Mesenchymal stem cell (in vitro differentiated cells and primary cell): ENCODE measurements at regions not wholly inside any gene's neighbourhood (a gene's known extent, or its start where the extent isn't known, plus 50 kb on each side); places are given as distances from the start of the nearest gene placed in this dataset.

Experiments used
- DNase-seq: peaks from one replicate; pipeline ENCODE4 v3.0.0-alpha.2; 2013
- H2AFZ ChIP-seq: one replicate; pipeline ENCODE4 v1.6.1; 2013; ENCODE audit warnings: low read depth, mild to moderate bottlenecking, control low read depth, inconsistent platforms, low read length, moderate library complexity
- H2AK5ac ChIP-seq: 2 replicates; pipeline ENCODE4 v1.6.1; 2013; ENCODE audit warnings: low read length, moderate library complexity, mild to moderate bottlenecking, inconsistent platforms; ENCODE audit not compliant: severe bottlenecking
- H2BK120ac ChIP-seq: one replicate; pipeline ENCODE4 v1.6.1; 2013; ENCODE audit warnings: low read depth, mild to moderate bottlenecking, inconsistent platforms, low read length, moderate library complexity
- H2BK12ac ChIP-seq, 2 experiments: one replicate each; pipeline ENCODE4 v1.6.1; 2013; ENCODE audit warnings: inconsistent platforms in 2 of 2, low read length in 2 of 2, mild to moderate bottlenecking in 2 of 2, moderate library complexity in 2 of 2, control low read depth in 1 of 2
- H2BK15ac ChIP-seq: one replicate; pipeline ENCODE4 v1.6.1; 2013; ENCODE audit warnings: mild to moderate bottlenecking, low read depth, inconsistent platforms; ENCODE audit not compliant: poor library complexity, severe bottlenecking
- H2BK5ac ChIP-seq: 2 replicates; pipeline ENCODE4 v1.6.1; 2013; ENCODE audit warnings: low read depth, mild to moderate bottlenecking, low read length, control low read depth, inconsistent platforms; ENCODE audit not compliant: poor library complexity, severe bottlenecking
- H3K14ac ChIP-seq, 2 experiments: one replicate each; pipeline ENCODE4 v1.6.1; 2013; ENCODE audit warnings: inconsistent platforms in 2 of 2, low read length in 2 of 2, control low read depth in 1 of 2, mild to moderate bottlenecking in 1 of 2, moderate library complexity in 1 of 2
- H3K18ac ChIP-seq, 2 experiments: one replicate each; pipeline ENCODE4 v1.6.1; 2013; ENCODE audit warnings: inconsistent platforms in 2 of 2, low read length in 2 of 2, control low read depth in 1 of 2, low read depth in 1 of 2, mild to moderate bottlenecking in 1 of 2
- H3K23ac ChIP-seq, 2 experiments: one replicate each; pipeline ENCODE4 v1.6.1; 2013; ENCODE audit warnings: inconsistent platforms in 2 of 2, low read length in 2 of 2, mild to moderate bottlenecking in 2 of 2, moderate library complexity in 2 of 2, control low read depth in 1 of 2
- H3K27ac ChIP-seq: 2 replicates; pipeline ENCODE4 v1.5.1; 2013; ENCODE audit warnings: mild to moderate bottlenecking, moderate library complexity, low read length, control low read depth, inconsistent platforms; ENCODE audit not compliant: poor library complexity, severe bottlenecking
- H3K27me3 ChIP-seq, 2 experiments: 2 replicates each; pipeline versions ENCODE4 v1.6.1 to v1.7.0; 2013; ENCODE audit warnings: low read length in 2 of 2, mild to moderate bottlenecking in 2 of 2, moderate library complexity in 2 of 2, control low read depth in 1 of 2, inconsistent platforms in 1 of 2; ENCODE audit not compliant: control insufficient read depth in 1 of 2, insufficient read depth in 1 of 2
- H3K36me3 ChIP-seq, 2 experiments: 2 replicates each; pipeline versions ENCODE4 v1.6.1 to v1.7.0; 2013; ENCODE audit warnings: low read length in 2 of 2, control low read depth in 1 of 2, inconsistent platforms in 1 of 2, low read depth in 1 of 2, mild to moderate bottlenecking in 1 of 2; ENCODE audit not compliant: insufficient read depth in 2 of 2, control insufficient read depth in 1 of 2
- H3K4ac ChIP-seq, 2 experiments: one replicate each; pipeline ENCODE4 v1.6.1; 2013; ENCODE audit warnings: inconsistent platforms in 2 of 2, low read length in 2 of 2, mild to moderate bottlenecking in 2 of 2, moderate library complexity in 2 of 2, control low read depth in 1 of 2, low read depth in 1 of 2
- H3K4me1 ChIP-seq: 2 replicates; pipeline ENCODE4 v1.6.1; 2013; ENCODE audit warnings: low read depth, low read length, control low read depth; ENCODE audit not compliant: control insufficient read depth, insufficient read depth
- H3K4me2 ChIP-seq: 2 replicates; pipeline ENCODE4 v1.6.1; 2013; ENCODE audit warnings: low read length, mild to moderate bottlenecking, inconsistent platforms; ENCODE audit not compliant: poor library complexity, severe bottlenecking
- H3K4me3 ChIP-seq, 2 experiments: 2 replicates each; pipeline versions ENCODE4 v1.5.1 to v1.7.0; 2013; ENCODE audit warnings: low read length in 2 of 2, mild to moderate bottlenecking in 2 of 2, control low read depth in 1 of 2, low read depth in 1 of 2; ENCODE audit not compliant: insufficient read depth in 1 of 2
- H3K79me1 ChIP-seq: replicated peaks from 2 replicates; pipeline ENCODE4 v1.6.1; 2013; ENCODE audit warnings: mild to moderate bottlenecking, control low read depth, low read length, inconsistent platforms; ENCODE audit not compliant: poor library complexity, severe bottlenecking
- H3K9ac ChIP-seq: 2 replicates; pipeline ENCODE4 v1.7.0; 2013; ENCODE audit warnings: mild to moderate bottlenecking, low read length, moderate library complexity
- H3K9me3 ChIP-seq: 2 replicates; pipeline ENCODE4 v1.7.0; 2013; ENCODE audit warnings: mild to moderate bottlenecking, low read length; ENCODE audit not compliant: control insufficient read depth
- H4K8ac ChIP-seq: one replicate; pipeline ENCODE4 v1.6.1; 2013; ENCODE audit warnings: inconsistent platforms, mild to moderate bottlenecking, low read length, moderate library complexity
- H4K91ac ChIP-seq: one replicate; pipeline ENCODE4 v1.6.1; 2013; ENCODE audit warnings: mild to moderate bottlenecking, low read length, inconsistent platforms
- WGBS: methylation state at CpG from one replicate; pipeline ENCODE4 v1.1.7; 2013; ENCODE audit warnings: mixed read lengths; 5-methylcytosine and 5-hydroxymethylcytosine counted together

GRCh38 chr3:161793194-161793930 lies 296.8 kb downstream of the OTOL1 start:
- Histone ChIP-seq H3K79me1 (no peaks in the 10 kb centered on the region), H2BK12ac (no peak overlapping the region), H3K9ac (no peak overlapping the region), H3K14ac (no peak overlapping the region), H3K27me3 (no peaks in the 10 kb centered on the region), H3K23ac (no peak overlapping the region), H3K4me1 (no peaks in the 10 kb centered on the region), H3K36me3 (no peaks in the 10 kb centered on the region), H2AFZ (no peak overlapping the region), H2BK5ac (no peak overlapping the region), H3K18ac (no peak overlapping the region), H2BK15ac (no peak overlapping the region), H3K4me3 (no peak overlapping the region), H3K4me2 (no peak overlapping the region), H4K8ac (no peak overlapping the region), H3K27ac (no peak overlapping the region), H2AK5ac (no peak overlapping the region), H2BK120ac (no peak overlapping the region), H3K4ac (no peak overlapping the region), H3K9me3 (no peaks in the 10 kb centered on the region), H4K91ac (no peak overlapping the region)
- no peak for DNase-seq
- WGBS = 83% methylated on average over 1 of the region's 3 CpGs

- H3K79me1 ChIP-seq = no peaks in the 10 kb centered on the region
- DNase-seq = no peak
- WGBS = 74% methylated on average over 3 of the region's 4 CpGs
- no peak overlapping the region for H3K18ac ChIP-seq
- no peak overlapping the region for H2AK5ac ChIP-seq
- no peak overlapping the region for H2BK15ac ChIP-seq
- no peak overlapping the region for H2BK120ac ChIP-seq
- no peak overlapping the region for H3K27ac ChIP-seq
- no peaks in the 10 kb centered on the region for H3K36me3 ChIP-seq
- H3K4me3 ChIP-seq = no peak overlapping the region
- H3K9ac ChIP-seq = no peak overlapping the region
- no peaks in the 10 kb centered on the region for H3K27me3 ChIP-seq
- no peak overlapping the region for H2BK5ac ChIP-seq
- no peak overlapping the region for H3K4ac ChIP-seq
- H3K4me1 ChIP-seq = no peaks in the 10 kb centered on the region
- no peak overlapping the region for H2AFZ ChIP-seq
- H2BK12ac ChIP-seq = no peak overlapping the region
- no peak overlapping the region for H4K8ac ChIP-seq
- H3K9me3 ChIP-seq = no peaks in the 10 kb centered on the region
- H3K23ac ChIP-seq = no peak overlapping the region
- H4K91ac ChIP-seq = no peak overlapping the region
- H3K14ac ChIP-seq = no peak overlapping the region
- no peak overlapping the region for H3K4me2 ChIP-seq
Observed at GRCh38 chr3:161794551-161794950, 297.9 kb downstream of the OTOL1 start.

- DNase-seq = no peak
- Histone ChIP-seq H3K18ac (no peak overlapping the region), H3K36me3 (no peaks in the 10 kb centered on the region)
Observed at GRCh38 chr3:161796312-161796711, 299.7 kb downstream of the OTOL1 start.

GRCh38 chr3:161796780-161797179 lies 300.2 kb downstream of the OTOL1 start:
- no peak overlapping the region for H2BK5ac ChIP-seq
- no peak overlapping the region for H2AK5ac ChIP-seq
- DNase-seq = no peak
- no peaks in the 10 kb centered on the region for H3K79me1 ChIP-seq
- no peaks in the 10 kb centered on the region for H3K4me1 ChIP-seq
- no peak overlapping the region for H2BK15ac ChIP-seq
- H3K27ac ChIP-seq = no peak overlapping the region
- no peak overlapping the region for H3K4me2 ChIP-seq
- no peak overlapping the region for H4K8ac ChIP-seq
- H3K27me3 ChIP-seq = no peaks in the 10 kb centered on the region
- H3K9ac ChIP-seq = no peak overlapping the region
- no peaks in the 10 kb centered on the region for H3K36me3 ChIP-seq
- H3K4ac ChIP-seq = no peak overlapping the region
- no peak overlapping the region for H3K18ac ChIP-seq
- no peak overlapping the region for H3K4me3 ChIP-seq
- no peak overlapping the region for H3K23ac ChIP-seq
- no peak overlapping the region for H2AFZ ChIP-seq
- H3K14ac ChIP-seq = no peak overlapping the region
- H2BK12ac ChIP-seq = no peak overlapping the region
- H2BK120ac ChIP-seq = no peak overlapping the region
- H3K9me3 ChIP-seq = no peaks in the 10 kb centered on the region
- H4K91ac ChIP-seq = no peak overlapping the region

More at GRCh38 chr3:161796312-161796711, 299.7 kb downstream of the OTOL1 start:
- no peak overlapping the region for H3K4ac ChIP-seq
- H2AFZ ChIP-seq = no peak overlapping the region
- no peaks in the 10 kb centered on the region for H3K4me1 ChIP-seq
- no peak overlapping the region for H4K8ac ChIP-seq
- no peak overlapping the region for H2BK12ac ChIP-seq
- no peak overlapping the region for H3K27ac ChIP-seq
- H3K4me3 ChIP-seq = no peak overlapping the region
- no peak overlapping the region for H2BK120ac ChIP-seq
- no peaks in the 10 kb centered on the region for H3K9me3 ChIP-seq
- no peak overlapping the region for H2AK5ac ChIP-seq
- H3K23ac ChIP-seq = no peak overlapping the region
- H3K9ac ChIP-seq = no peak overlapping the region
- no peak overlapping the region for H3K4me2 ChIP-seq
- H3K14ac ChIP-seq = no peak overlapping the region
- no peaks in the 10 kb centered on the region for H3K79me1 ChIP-seq
- H2BK15ac ChIP-seq = no peak overlapping the region
- no peak overlapping the region for H4K91ac ChIP-seq
- H3K27me3 ChIP-seq = no peaks in the 10 kb centered on the region
- H2BK5ac ChIP-seq = no peak overlapping the region
